ENCODE measurements at regions not wholly inside any gene's neighbourhood (a gene's known extent, or its start where the extent isn't known, plus 50 kb on each side); places are given as distances from the start of the nearest gene placed in this dataset.

DNA sequence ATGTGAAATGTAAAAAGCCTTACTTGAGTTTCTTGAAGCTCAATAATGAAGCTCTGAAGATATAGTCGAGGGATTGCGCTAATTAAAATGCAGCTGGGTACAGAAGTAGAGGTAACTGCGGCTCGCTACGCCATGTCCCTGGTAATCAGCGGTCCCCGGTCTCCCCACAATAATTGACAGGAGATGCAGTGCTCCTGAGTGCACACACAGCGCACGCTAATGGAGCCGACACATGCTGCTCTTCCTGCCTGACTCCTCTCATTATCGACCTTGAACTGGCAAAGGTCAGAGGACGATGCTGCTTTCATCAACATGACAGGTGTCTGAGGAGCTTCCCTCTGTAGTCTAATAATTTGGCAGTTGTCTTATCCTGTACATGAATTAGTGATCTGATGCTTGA lies 365.9 kb downstream of the RNF144B start (continued):
- no peak for TF ChIP-seq SIN3A (IDR thresholded peaks at IDR 0.05; ENCODE audit: borderline replicate concordance, low read depth, low read length)

DNA sequence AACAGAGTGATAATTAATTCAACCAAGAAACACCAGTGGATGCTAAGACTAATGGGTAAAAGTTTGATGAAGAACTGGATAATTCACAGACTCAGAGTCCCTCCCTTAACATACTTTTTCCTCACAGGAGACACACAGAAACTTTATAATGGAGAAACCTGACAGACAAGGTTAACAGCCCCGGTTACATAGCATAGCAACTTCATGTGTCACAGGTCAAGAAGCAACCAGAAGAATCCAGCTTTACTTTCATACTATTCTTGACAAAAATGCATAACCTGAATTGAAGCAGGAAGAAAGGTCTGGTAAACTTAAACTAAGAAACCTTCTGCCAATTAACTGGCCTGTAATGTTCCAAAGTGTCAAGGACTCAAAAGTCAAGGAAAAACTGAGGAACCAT lies 375.9 kb downstream of the RNF144B start:
- H3K79me2 ChIP-seq (ENCODE audit: insufficient read depth), result no peaks in the 10 kb centered on the region
- WGBS (ENCODE audit: low lambda C conversion rate), result 0% methylated on average over 1 of the region's 1 CpG
- no peaks in the 10 kb centered on the region for H4K20me1 ChIP-seq (ENCODE audit: insufficient read depth)
- no peaks in the 10 kb centered on the region for H3K27me3 ChIP-seq (ENCODE audit: insufficient read depth)
- no peak overlapping the region for H3K9ac ChIP-seq
- no peak overlapping the region for H3K4me3 ChIP-seq (ENCODE audit: low read depth in 2 of 2, low read length in 1 of 2)
- ChIA-PET POLR2A (no interaction called here), CTCF (no interaction called here)
- H3K36me3 ChIP-seq (replicated peaks in 1 of 2; ENCODE audit: control insufficient read depth in 1 of 2, insufficient read depth in 2 of 2, low read length in 1 of 2), result no peaks in the 10 kb centered on the region
- H3K27ac ChIP-seq (ENCODE audit: low read depth in 2 of 2, low read length in 1 of 2), result no peak overlapping the region
- DNase-seq, result no peak
- H3K4me2 ChIP-seq, result no peak overlapping the region
- H2AFZ ChIP-seq (ENCODE audit: low read depth), result no peak overlapping the region
- H3K9me2 ChIP-seq, result no peaks in the 10 kb centered on the region
- no peak for TF ChIP-seq GABPA (IDR thresholded peaks at IDR 0.05; ENCODE audit: low read depth)
- TF ChIP-seq NFIC (IDR thresholded peaks at IDR 0.05; ENCODE audit: borderline replicate concordance), result no peak
- TF ChIP-seq EP300 (IDR thresholded peaks at IDR 0.05; ENCODE audit: borderline replicate concordance in 1 of 2, low read depth in 1 of 2, low read length in 1 of 2), result no peak
- TF ChIP-seq MEF2A (IDR thresholded peaks at IDR 0.05; ENCODE audit: borderline replicate concordance, low read depth), result no peak
- no peak for TF ChIP-seq SMC3 (IDR thresholded peaks at IDR 0.05; ENCODE audit: low read depth, low read length)
- TF ChIP-seq ELF1 (IDR thresholded peaks at IDR 0.05), result no peak
- no peak for TF ChIP-seq RAD21 (IDR thresholded peaks at IDR 0.05; ENCODE audit: low read length)
- no peak for TF ChIP-seq NRF1 (IDR thresholded peaks at IDR 0.05; ENCODE audit: low read depth, low read length)
- no peak for TF ChIP-seq CHD2 (IDR thresholded peaks at IDR 0.05; ENCODE audit: low read length, partially characterized antibody)
- H3F3A ChIP-seq (replicated peaks; ENCODE audit: insufficient read depth), result no peaks in the 10 kb centered on the region
- no peaks in the 10 kb centered on the region for H3K9me3 ChIP-seq
- no peaks in the 10 kb centered on the region for H3K4me1 ChIP-seq (ENCODE audit: control insufficient read depth in 1 of 2, insufficient read depth in 2 of 2, low read depth in 1 of 2, low read length in 1 of 2)

DNA sequence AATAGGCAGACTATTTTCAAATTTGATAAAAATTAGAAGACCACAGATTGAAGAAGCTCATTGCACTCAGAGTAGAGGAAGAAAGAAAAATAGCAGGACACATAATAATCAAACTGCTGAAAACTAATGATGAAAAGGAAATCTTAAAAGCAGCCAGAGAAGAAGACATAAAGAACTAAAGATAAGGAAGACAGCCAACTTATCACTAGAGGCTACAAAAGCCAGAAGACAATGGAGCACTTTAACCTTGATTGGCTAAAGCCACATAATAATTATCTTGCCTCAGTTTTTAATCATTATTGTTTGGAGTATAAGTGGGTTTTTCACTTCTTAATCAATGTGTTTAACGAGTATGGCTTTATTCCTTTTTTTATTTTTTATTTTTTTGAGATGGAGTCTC lies 397.6 kb downstream of the RNF144B start:
- no peaks in the 10 kb centered on the region for H4K20me1 ChIP-seq (ENCODE audit: insufficient read depth)
- H3K79me2 ChIP-seq (ENCODE audit: insufficient read depth), result no peaks in the 10 kb centered on the region
- H3K9me3 ChIP-seq, result no peaks in the 10 kb centered on the region
- H3K27ac ChIP-seq (ENCODE audit: low read depth in 2 of 2, low read length in 1 of 2), result no peak overlapping the region
- H3K4me3 ChIP-seq (ENCODE audit: low read depth in 2 of 2, low read length in 1 of 2), result no peak overlapping the region
- no peak overlapping the region for H2AFZ ChIP-seq (ENCODE audit: low read depth)
- CTCF ChIA-PET, result no interaction called here
- POLR2A ChIA-PET, result no interaction called here
- H3K9me2 ChIP-seq, result no peaks in the 10 kb centered on the region
- DNase-seq, result no peak
- H3K4me2 ChIP-seq, result no peak overlapping the region
- WGBS (ENCODE audit: low lambda C conversion rate), result 3% methylated on average over 1 of the region's 1 CpG
- no peaks in the 10 kb centered on the region for H3F3A ChIP-seq (replicated peaks; ENCODE audit: insufficient read depth)
- no peaks in the 10 kb centered on the region for H3K4me1 ChIP-seq (ENCODE audit: control insufficient read depth in 1 of 2, insufficient read depth in 2 of 2, low read depth in 1 of 2, low read length in 1 of 2)
- no peaks in the 10 kb centered on the region for H3K27me3 ChIP-seq (ENCODE audit: insufficient read depth)
- no peak overlapping the region for H3K9ac ChIP-seq
- no peak for TF ChIP-seq MEF2A (IDR thresholded peaks at IDR 0.05; ENCODE audit: borderline replicate concordance, low read depth)
- no peak for TF ChIP-seq SMC3 (IDR thresholded peaks at IDR 0.05; ENCODE audit: low read depth, low read length)
- TF ChIP-seq GATA2 (CRISPR knock-in tag; IDR thresholded peaks at IDR 0.05), result no peak
- TF ChIP-seq TCF12 (IDR thresholded peaks at IDR 0.05), result no peak
- no peak for TF ChIP-seq RCOR1 (IDR thresholded peaks at IDR 0.05; ENCODE audit: low read length)
- TF ChIP-seq FOXJ3 (CRISPR knock-in tag; IDR thresholded peaks at IDR 0.05), result no peak
- TF ChIP-seq SIN3A (IDR thresholded peaks at IDR 0.05; ENCODE audit: borderline replicate concordance, low read depth, low read length), result no peak
- TF ChIP-seq RXRA (IDR thresholded peaks at IDR 0.05; ENCODE audit: borderline replicate concordance, low read depth), result no peak
- TF ChIP-seq MXI1 (IDR thresholded peaks at IDR 0.05; ENCODE audit: low read depth, low read length), result no peak
- TF ChIP-seq JUND (IDR thresholded peaks at IDR 0.05), result no peak
- no peaks in the 10 kb centered on the region for H3K36me3 ChIP-seq (replicated peaks in 1 of 2; ENCODE audit: control insufficient read depth in 1 of 2, insufficient read depth in 2 of 2, low read length in 1 of 2)
